Vagina (tissue), 2 donors: ENCODE measurements at regions not wholly inside any gene's neighbourhood (a gene's known extent, or its start where the extent isn't known, plus 50 kb on each side); places are given as distances from the start of the nearest gene placed in this dataset.

Experiments
- CTCF ChIP-seq, 3 experiments: fragments of 450-650 bp in 2 of 3; fragments of 200-600 bp in 1 of 3; sonication (generic) in 1 of 3; IDR thresholded peaks; one replicate each; pipeline ENCODE4 v1.5.1; 2017 to 2019; ENCODE audit warnings: antibody characterized with exemption in 3 of 3, mild to moderate bottlenecking in 2 of 3, moderate library complexity in 2 of 3
- POLR2A ChIP-seq, 2 donors: fragments of 450-650 bp; IDR thresholded peaks; one replicate each; pipeline ENCODE4 v1.6.1; 2017; ENCODE audit warnings: antibody characterized with exemption in 2 of 2, mild to moderate bottlenecking in 2 of 2, moderate library complexity in 2 of 2

GRCh38 chr18:30675072-30675471 lies 367.5 kb downstream of the DSC3 start:
- TF ChIP-seq CTCF (IDR thresholded peaks at IDR 0.05), result no peak
- no peak for TF ChIP-seq POLR2A (IDR thresholded peaks at IDR 0.05)
